HG02870 (cell line): ENCODE measurements at regions not wholly inside any gene's neighbourhood (a gene's known extent, or its start where the extent isn't known, plus 50 kb on each side); places are given as distances from the start of the nearest gene placed in this dataset.
"Not testable (repeated sequence)": the region's sequence is repeated elsewhere in the genome, so short reads cannot be mapped to it uniquely, and the experiment has no call there.

Experiments
- ATAC-seq: cut with Tn5 transposase; IDR thresholded peaks from one replicate; pipeline ENCODE4 v1.9.1; 2021; ENCODE audit warnings: mild to moderate bottlenecking, moderate library complexity; ENCODE audit not compliant: unreplicated experiment

GRCh38 chr10:9157656-9158055 is 1103.2 kb downstream of the GATA3 start:
- ATAC-seq, result no peak

- no peak for ATAC-seq
Measured at GRCh38 chr10:9158675-9159074, 1104.2 kb downstream of the GATA3 start.

- no peak for ATAC-seq
Measured at GRCh38 chr10:9160275-9160674, 1105.8 kb downstream of the GATA3 start.

DNA sequence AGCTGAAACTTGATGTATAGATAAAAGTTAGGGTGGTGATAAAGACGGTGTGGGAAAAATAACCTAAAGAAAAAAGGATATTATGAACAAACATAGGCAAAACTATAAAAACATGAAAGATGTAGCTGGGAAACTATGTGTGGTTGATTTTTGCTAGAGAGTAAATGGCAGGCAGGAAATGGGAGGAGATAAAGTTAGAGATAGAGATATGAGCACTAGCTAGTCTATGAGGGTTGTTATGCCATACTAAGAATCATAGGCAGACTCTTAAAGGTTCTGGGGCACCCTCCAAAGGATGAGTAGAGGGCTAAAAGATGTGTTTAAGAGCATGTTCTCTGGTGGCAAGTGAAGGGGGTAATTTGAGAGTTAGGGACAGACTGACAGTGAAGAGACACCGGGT is 1109.2 kb downstream of the GATA3 start:
- no peak for ATAC-seq

DNA sequence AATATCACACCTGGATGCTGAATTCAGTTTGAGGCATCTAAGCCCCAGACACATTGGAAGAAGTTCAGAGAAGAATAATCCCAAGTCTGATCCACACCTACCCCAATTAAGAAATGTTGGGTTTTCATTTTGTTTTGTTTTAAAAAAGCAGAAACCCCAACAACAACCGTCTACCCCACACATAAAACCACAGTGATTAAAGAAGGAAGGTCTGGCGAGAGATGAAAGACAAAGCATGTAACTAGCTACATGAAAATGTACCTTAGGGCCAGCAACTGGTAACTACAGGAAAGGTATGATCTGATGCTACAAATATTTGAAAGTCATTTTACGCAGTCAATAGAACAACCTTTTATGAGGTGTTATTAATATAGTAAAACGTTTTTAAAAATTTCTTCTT is 1112.3 kb downstream of the GATA3 start:
- no peak for ATAC-seq

- ATAC-seq, result no peak
Measured at GRCh38 chr10:9172276-9172675, 1117.8 kb downstream of the GATA3 start.

- no peak for ATAC-seq
Measured at GRCh38 chr10:9175200-9175599, 1120.7 kb downstream of the GATA3 start.

- not testable (repeated sequence) for ATAC-seq
Measured at GRCh38 chr10:9183197-9183880, 1128.9 kb downstream of the GATA3 start.

DNA sequence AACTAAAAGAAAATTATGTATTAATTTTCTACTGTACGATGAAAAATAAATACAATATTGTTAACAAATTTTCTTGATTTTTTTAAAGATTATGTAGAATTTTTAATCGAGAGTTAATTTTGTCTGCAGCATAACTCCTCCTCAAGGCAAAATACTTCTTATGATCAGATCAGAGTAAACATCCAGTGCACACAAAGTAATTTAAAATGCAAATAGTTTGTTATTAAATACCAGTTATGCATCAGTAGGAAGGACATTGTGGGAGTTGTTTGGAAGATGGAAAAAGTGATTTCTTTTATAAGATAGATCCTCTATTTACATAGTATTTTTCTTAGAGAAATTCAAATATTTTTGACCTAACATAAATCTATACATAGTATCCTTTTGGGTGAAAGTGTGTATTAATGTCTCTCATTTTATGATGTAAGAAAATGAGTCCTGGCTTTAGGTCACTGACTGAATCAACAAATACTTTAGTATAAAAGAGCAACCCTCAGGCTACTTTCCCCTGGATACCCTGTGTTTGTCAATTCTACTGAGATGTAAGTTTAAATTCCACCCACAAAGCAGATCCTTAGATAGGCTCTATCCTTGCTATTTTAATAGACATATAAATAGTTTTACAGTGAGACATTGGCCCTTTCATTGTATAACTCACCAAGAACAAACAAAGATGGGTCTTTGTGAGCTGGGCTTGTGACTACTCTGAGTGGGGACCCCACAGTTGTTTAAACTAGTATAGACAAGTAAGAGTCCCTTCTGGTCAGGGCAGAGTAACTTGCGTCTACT is 1133.7 kb downstream of the GATA3 start:
- ATAC-seq, result no peak

- no peak for ATAC-seq
Measured at GRCh38 chr10:9189448-9189847, 1135.0 kb downstream of the GATA3 start.

DNA sequence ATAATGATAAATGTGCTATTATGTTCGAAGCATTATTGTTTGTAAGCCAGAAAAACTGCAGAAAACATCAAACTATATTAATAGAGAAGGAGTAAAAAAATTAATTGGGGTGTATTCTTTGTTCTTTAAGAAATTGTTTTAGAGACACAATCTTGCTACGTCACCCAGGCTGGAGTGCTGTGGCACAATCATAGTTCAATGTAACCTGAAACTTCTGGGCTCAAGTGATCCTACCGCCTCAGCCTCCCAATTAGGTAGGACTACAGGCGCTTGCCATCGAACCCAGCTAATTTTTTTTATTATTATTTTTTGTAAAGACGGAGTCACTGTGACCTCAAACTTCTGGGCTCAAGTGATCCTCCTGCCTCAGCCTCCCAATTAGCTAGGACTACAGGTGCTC is 1138.6 kb downstream of the GATA3 start:
- ATAC-seq, result no peak

DNA sequence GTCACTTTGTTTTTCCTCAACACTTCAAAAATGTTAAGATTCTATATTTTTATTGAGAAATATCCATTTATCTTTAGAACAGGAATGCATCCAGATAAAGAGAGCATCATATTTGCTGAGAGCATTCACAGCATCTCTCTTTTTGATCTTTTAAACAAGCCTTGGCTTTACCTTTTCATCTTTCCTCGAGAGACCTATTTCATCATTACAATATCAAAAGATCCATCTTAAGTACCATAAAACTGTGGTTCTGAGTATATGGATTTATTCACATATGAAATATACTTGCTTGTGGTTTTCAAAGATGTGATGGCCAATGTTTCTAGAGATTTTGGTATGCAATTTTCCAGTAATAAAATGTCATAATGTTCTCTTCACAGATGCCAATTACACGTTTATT is 1140.9 kb downstream of the GATA3 start:
- no peak for ATAC-seq

DNA sequence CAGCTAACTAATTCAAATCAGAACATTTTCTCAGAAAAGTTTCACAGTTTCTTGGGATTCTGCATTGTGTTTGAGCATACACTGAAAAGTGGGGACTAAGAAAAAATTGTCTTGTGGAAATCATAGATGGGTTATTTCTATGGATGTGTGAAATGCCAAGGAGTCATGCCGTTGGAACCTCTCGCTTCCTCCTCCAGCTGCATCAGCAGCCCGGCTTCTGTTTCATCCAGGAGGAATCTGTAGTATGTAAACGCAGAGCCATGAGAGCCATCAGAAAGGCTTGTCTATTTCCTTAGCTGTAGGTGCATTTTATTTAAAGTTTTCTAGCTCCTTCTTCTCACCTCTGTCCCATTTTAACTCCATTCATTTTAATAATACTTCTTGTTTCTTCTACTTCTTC is 1144.1 kb downstream of the GATA3 start:
- no peak for ATAC-seq

DNA sequence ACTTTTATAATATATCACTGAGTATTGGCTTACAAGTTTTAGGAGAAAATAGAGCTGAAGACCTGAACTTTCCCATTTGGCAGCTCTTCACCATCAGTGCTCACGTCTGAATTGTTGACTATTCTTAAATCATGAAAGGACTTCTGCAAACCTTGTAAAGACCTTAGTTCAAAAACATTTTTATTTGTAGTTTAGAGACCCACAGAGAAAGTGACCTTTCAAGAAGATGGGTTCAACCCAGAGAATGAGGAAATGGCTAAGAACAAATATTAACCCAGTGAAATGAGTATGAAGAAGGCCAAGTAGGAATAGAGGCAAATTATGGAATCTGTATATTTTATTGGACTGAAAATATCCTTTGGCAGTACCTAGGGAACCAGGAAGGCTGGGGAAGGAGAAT is 1151.1 kb downstream of the GATA3 start:
- ATAC-seq, result no peak

GRCh38 chr10:9209105-9209798 is 1154.8 kb downstream of the GATA3 start:
- no peak for ATAC-seq

DNA sequence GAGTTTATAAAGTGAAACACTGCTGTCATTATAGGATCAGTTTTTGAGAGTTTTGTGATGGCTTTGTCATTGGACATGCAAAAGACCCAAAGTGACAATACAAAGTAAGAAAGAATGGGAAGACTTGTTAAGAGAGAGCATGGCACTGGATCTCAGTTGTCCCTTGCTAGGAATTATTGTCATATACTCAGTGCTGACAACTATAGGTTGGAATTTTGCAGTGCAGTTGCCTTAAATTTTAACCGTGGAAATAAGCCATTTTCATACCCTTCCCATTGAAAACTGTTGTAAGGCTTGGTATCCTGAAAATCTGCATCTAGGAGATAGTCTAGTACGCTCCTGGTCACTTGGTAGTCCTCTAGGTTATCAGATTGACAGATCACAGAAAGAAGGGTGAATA is 1156.7 kb downstream of the GATA3 start:
- no peak for ATAC-seq

GRCh38 chr10:9214618-9215017 is 1160.1 kb downstream of the GATA3 start:
- no peak for ATAC-seq

GRCh38 chr10:9215121-9215520 is 1160.6 kb downstream of the GATA3 start:
- ATAC-seq, result no peak

DNA sequence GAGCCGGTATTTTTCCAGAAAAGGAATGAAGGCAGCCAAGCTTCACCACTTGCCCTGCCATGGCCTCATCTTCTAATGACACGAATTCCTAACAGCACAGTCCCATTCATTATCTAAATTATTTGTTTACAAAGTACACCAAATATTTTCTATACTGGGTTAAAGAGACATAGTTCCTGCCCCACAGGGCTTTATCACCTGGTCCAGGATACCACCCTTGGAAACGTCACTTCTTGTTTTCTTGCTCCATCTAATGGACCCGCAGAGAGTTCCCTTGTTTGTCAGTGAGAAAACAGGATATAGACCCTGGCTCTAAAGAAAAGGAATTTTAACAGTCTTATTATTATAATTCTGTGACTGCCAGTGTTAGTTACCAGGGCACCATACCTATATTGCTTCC is 1165.4 kb downstream of the GATA3 start:
- ATAC-seq, result no peak

- no peak for ATAC-seq
Measured at GRCh38 chr10:9222917-9223316, 1168.4 kb downstream of the GATA3 start.

- no peak for ATAC-seq
Measured at GRCh38 chr10:9227679-9228365, 1173.3 kb downstream of the GATA3 start.
